DND-41 (cell line): ENCODE measurements at regions not wholly inside any gene's neighbourhood (a gene's known extent, or its start where the extent isn't known, plus 50 kb on each side); places are given as distances from the start of the nearest gene placed in this dataset.

Source experiments
- ATAC-seq: fragments of 200-7000 bp; cut with Tn5 transposase; 3 replicates; pipeline ENCODE4 v1.9.1; 2021; ENCODE audit warnings: low read depth; ENCODE audit not compliant: insufficient read depth
- DNase-seq: peaks from one replicate; pipeline ENCODE4 v3.0.0-alpha.2; 2020
- H2AFZ ChIP-seq: 2 replicates; pipeline ENCODE4 v1.6.0; 2012; ENCODE audit warnings: low read depth, low read length
- H3K27ac ChIP-seq: 2 replicates; pipeline ENCODE4 v1.5.1; 2012; ENCODE audit warnings: low read length, inconsistent platforms
- H3K27me3 ChIP-seq: fragments of 200-600 bp; sonication (generic); 2 replicates; pipeline ENCODE4 v1.6.0; 2012; ENCODE audit warnings: low read length, mild to moderate bottlenecking, inconsistent platforms; ENCODE audit not compliant: insufficient read depth, poor library complexity
- H3K36me3 ChIP-seq: 2 replicates; pipeline ENCODE4 v1.5.1; 2012; ENCODE audit warnings: low read length, inconsistent platforms; ENCODE audit not compliant: insufficient read depth
- H3K4me1 ChIP-seq: 2 replicates; pipeline ENCODE4 v1.5.1; 2012; ENCODE audit warnings: mild to moderate bottlenecking, low read length; ENCODE audit not compliant: insufficient read depth
- H3K4me2 ChIP-seq: 2 replicates; pipeline ENCODE4 v1.6.0; 2012; ENCODE audit warnings: mild to moderate bottlenecking, moderate library complexity, low read length, inconsistent platforms; ENCODE audit not compliant: insufficient read depth
- H3K4me3 ChIP-seq, 2 experiments: fragments of 200-600 bp in 1 of 2; shearing (Covaris generic) in 1 of 2; 2 replicates each; pipeline ENCODE4 v1.5.1; 2012 to 2016; ENCODE audit warnings: inconsistent platforms in 2 of 2, low read length in 2 of 2, mild to moderate bottlenecking in 2 of 2, low read depth in 1 of 2, moderate library complexity in 1 of 2
- H3K79me2 ChIP-seq: 2 replicates; pipeline ENCODE4 v1.6.0; 2012; ENCODE audit warnings: low read length, inconsistent platforms; ENCODE audit not compliant: insufficient read depth
- H3K9ac ChIP-seq: 2 replicates; pipeline ENCODE4 v1.6.0; 2012; ENCODE audit warnings: low read depth, mild to moderate bottlenecking, inconsistent platforms, low read length, moderate library complexity
- H3K9me3 ChIP-seq: 2 replicates; pipeline ENCODE4 v1.5.1; 2012; ENCODE audit warnings: low read length, moderate library complexity, mild to moderate bottlenecking, inconsistent platforms; ENCODE audit not compliant: insufficient read depth, severe bottlenecking
- H4K20me1 ChIP-seq: 2 replicates; pipeline ENCODE4 v1.6.0; 2012; ENCODE audit warnings: low read length; ENCODE audit not compliant: insufficient read depth
- CTCF ChIP-seq: IDR thresholded peaks from 2 replicates; pipeline ENCODE4 v1.5.1; 2012; ENCODE audit warnings: borderline replicate concordance, low read length, moderate library complexity, mild to moderate bottlenecking; ENCODE audit not compliant: poor library complexity, severe bottlenecking; ENCODE audit errors: extremely low read depth
- EZH2 ChIP-seq: IDR thresholded peaks from 3 replicates; pipeline ENCODE4 v1.6.1; 2012; ENCODE audit warnings: borderline replicate concordance, low read depth, mild to moderate bottlenecking, moderate library complexity, low read length, inconsistent platforms; ENCODE audit not compliant: severe bottlenecking

- H3K79me2 ChIP-seq = no peaks in the 10 kb centered on the region
- DNase-seq = no peak
- no peaks in the 10 kb centered on the region for H3K27me3 ChIP-seq
- H3K36me3 ChIP-seq = no peaks in the 10 kb centered on the region
- no peak overlapping the region for H3K27ac ChIP-seq
- no peaks in the 10 kb centered on the region for H3K9me3 ChIP-seq
- H3K4me1 ChIP-seq = no peaks in the 10 kb centered on the region
- H3K4me2 ChIP-seq = no peak overlapping the region
- H2AFZ ChIP-seq = no peak overlapping the region
- H3K4me3 ChIP-seq = no peak overlapping the region
- no peak for ATAC-seq
- H3K9ac ChIP-seq = no peak overlapping the region
- TF ChIP-seq CTCF (no peak), EZH2 (no peak)
- H4K20me1 ChIP-seq = no peaks in the 10 kb centered on the region
These were observed 406.0 kb downstream of the GADD45G start for GRCh38 chr9:90010793-90011192.

GRCh38 chr9:90012949-90013348, 408.1 kb downstream of the GADD45G start:
- ATAC-seq (no peak), DNase-seq (no peak)
- H3K27ac ChIP-seq = no peak overlapping the region
- H3K36me3 ChIP-seq = no peaks in the 10 kb centered on the region
- no peaks in the 10 kb centered on the region for H4K20me1 ChIP-seq
- H3K4me2 ChIP-seq = no peak overlapping the region
- H3K9me3 ChIP-seq = no peaks in the 10 kb centered on the region
- H3K79me2 ChIP-seq = no peaks in the 10 kb centered on the region
- no peak overlapping the region for H2AFZ ChIP-seq
- no peaks in the 10 kb centered on the region for H3K27me3 ChIP-seq
- no peak overlapping the region for H3K4me3 ChIP-seq
- H3K4me1 ChIP-seq = no peaks in the 10 kb centered on the region
- TF ChIP-seq CTCF (no peak), EZH2 (no peak)
- no peak overlapping the region for H3K9ac ChIP-seq

- Histone ChIP-seq H3K4me3 (no peak overlapping the region), H3K9me3 (no peaks in the 10 kb centered on the region), H3K36me3 (no peaks in the 10 kb centered on the region), H3K9ac (no peak overlapping the region), H3K4me1 (no peaks in the 10 kb centered on the region), H3K79me2 (no peaks in the 10 kb centered on the region), H3K27me3 (no peaks in the 10 kb centered on the region), H3K27ac (no peak overlapping the region), H4K20me1 (no peaks in the 10 kb centered on the region), H2AFZ (no peak overlapping the region), H3K4me2 (no peak overlapping the region)
- TF ChIP-seq EZH2 (no peak), CTCF (no peak)
- DNase-seq (no peak), ATAC-seq (no peak)
These were observed 409.0 kb downstream of the GADD45G start for GRCh38 chr9:90013778-90014177.

- Histone ChIP-seq H3K27me3 (no peaks in the 10 kb centered on the region), H3K4me3 (no peak overlapping the region), H3K36me3 (no peaks in the 10 kb centered on the region), H3K79me2 (no peaks in the 10 kb centered on the region), H4K20me1 (no peaks in the 10 kb centered on the region), H3K4me1 (no peaks in the 10 kb centered on the region), H3K27ac (no peak overlapping the region), H3K9ac (no peak overlapping the region), H3K4me2 (no peak overlapping the region), H2AFZ (no peak overlapping the region), H3K9me3 (no peaks in the 10 kb centered on the region)
- DNase-seq = no peak
- ATAC-seq = no peak
- TF ChIP-seq CTCF (no peak), EZH2 (no peak)
These were observed 409.6 kb downstream of the GADD45G start for GRCh38 chr9:90014421-90014820.
